ENCODE measurements at regions not wholly inside any gene's neighbourhood (a gene's known extent, or its start where the extent isn't known, plus 50 kb on each side); places are given as distances from the start of the nearest gene placed in this dataset.

- Histone ChIP-seq H3K36me3 (ENCODE audit: insufficient read depth, low read length) (no peaks in the 10 kb centered on the region), H4K20me1 (ENCODE audit: insufficient read depth, low read length) (no peaks in the 10 kb centered on the region), H3K4me3 (ENCODE audit: insufficient read depth, low read length) (peak overlapping the region; percentile 6)
These were observed 98.8 kb upstream of the PFKP start for GRCh38 chr10:2968401-2969058.

DNA sequence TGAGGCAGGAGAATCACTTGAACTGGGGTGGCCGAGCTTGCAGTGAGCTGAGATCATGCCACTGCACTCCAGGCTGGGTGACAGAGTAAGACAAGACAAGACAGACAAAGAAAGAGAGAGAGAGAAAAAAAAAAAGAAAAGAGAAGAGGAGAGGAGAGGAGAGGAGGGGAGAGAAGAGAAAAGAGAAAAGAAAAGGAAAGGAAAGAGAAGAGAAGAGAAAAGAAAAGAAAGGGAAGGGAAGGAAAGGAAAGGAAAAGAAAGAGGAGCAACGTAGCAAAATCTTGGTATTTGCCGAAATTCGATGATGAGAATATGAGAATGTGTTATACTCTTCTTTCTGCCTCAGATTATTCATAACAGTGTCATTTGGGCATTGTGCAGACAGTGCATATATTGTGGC lies 101.2 kb upstream of the PFKP start:
- H3K27me3 ChIP-seq (ENCODE audit: insufficient read depth, low read length): peaks cover 7% of the 10 kb centered on the region
- H3K79me2 ChIP-seq (ENCODE audit: insufficient read depth, low read length): no peaks in the 10 kb centered on the region
- no peak for TF ChIP-seq CTCF (IDR thresholded peaks at IDR 0.05; ENCODE audit: extremely low read depth, low read depth, low read length)
- no peak overlapping the region for H3K4me3 ChIP-seq (ENCODE audit: insufficient read depth, low read length)
- H3K9me3 ChIP-seq (ENCODE audit: low read depth, low read length): no peaks in the 10 kb centered on the region
- no peak overlapping the region for H3K27ac ChIP-seq (ENCODE audit: low read depth, low read length)
- no peak for DNase-seq (ENCODE audit: insufficient read length, low spot score, missing footprints)
- H3K4me1 ChIP-seq (ENCODE audit: insufficient read depth, low read length): peaks cover 11% of the 10 kb centered on the region
- no peak overlapping the region for H2AFZ ChIP-seq (ENCODE audit: low read length)
- H3K36me3 ChIP-seq (ENCODE audit: insufficient read depth, low read length): no peaks in the 10 kb centered on the region
- no peaks in the 10 kb centered on the region for H4K20me1 ChIP-seq (ENCODE audit: insufficient read depth, low read length)
- H3K4me2 ChIP-seq (ENCODE audit: insufficient read depth, low read length): no peak overlapping the region

More at GRCh38 chr10:2968401-2969058, 98.8 kb upstream of the PFKP start:
- H2AFZ ChIP-seq (ENCODE audit: low read length): no peak overlapping the region
- H3K79me2 ChIP-seq (ENCODE audit: insufficient read depth, low read length): no peaks in the 10 kb centered on the region
- no peak for TF ChIP-seq CTCF (IDR thresholded peaks at IDR 0.05; ENCODE audit: extremely low read depth, low read depth, low read length)
- H3K27ac ChIP-seq (ENCODE audit: low read depth, low read length): no peak overlapping the region
- H3K4me2 ChIP-seq (ENCODE audit: insufficient read depth, low read length): peak overlapping the region; percentile 54
- H3K27me3 ChIP-seq (ENCODE audit: insufficient read depth, low read length): peaks cover 7% of the 10 kb centered on the region
- peaks cover 11% of the 10 kb centered on the region for H3K4me1 ChIP-seq (ENCODE audit: insufficient read depth, low read length)
- peak; percentile 92 for DNase-seq (ENCODE audit: insufficient read length, low spot score, missing footprints)
- no peaks in the 10 kb centered on the region for H3K9me3 ChIP-seq (ENCODE audit: low read depth, low read length)

DNA sequence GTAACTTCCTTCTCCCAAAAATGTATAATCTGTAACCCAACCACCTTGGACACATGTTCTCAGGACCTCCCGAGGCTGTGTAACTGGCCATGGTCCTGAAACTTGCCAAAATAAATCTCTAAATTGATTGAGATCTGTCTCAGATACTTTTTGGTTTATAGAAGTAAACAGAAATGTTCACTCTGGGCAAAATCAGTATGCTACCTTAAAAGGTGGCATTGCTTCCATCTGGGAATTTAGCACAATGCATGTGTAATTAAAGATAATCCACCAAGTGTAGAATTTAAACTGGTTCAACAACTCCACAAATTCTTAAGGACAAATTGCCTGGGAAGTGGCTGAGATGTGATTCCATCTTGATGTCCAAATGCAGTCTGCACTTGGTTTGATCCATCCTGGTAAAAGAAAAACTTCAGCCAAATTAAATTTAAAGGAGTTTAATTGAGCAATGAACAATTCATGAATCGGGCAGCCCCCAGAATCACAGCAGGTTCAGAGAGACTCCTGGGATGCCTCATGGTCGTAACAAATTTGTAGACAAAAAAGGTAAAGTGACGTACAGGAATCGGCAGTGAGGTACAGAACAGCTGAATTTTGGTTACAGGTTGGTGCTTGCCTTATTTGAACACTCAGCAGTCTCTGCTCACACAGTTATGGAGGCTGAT lies 102.6 kb upstream of the PFKP start:
- Histone ChIP-seq H3K4me1 (ENCODE audit: insufficient read depth, low read length) (peaks cover 11% of the 10 kb centered on the region), H3K4me3 (ENCODE audit: insufficient read depth, low read length) (no peak overlapping the region), H3K79me2 (ENCODE audit: insufficient read depth, low read length) (no peaks in the 10 kb centered on the region), H3K27me3 (ENCODE audit: insufficient read depth, low read length) (peaks cover 7% of the 10 kb centered on the region), H2AFZ (ENCODE audit: low read length) (no peak overlapping the region), H3K4me2 (ENCODE audit: insufficient read depth, low read length) (no peak overlapping the region), H3K27ac (ENCODE audit: low read depth, low read length) (no peak overlapping the region), H3K36me3 (ENCODE audit: insufficient read depth, low read length) (no peaks in the 10 kb centered on the region), H3K9me3 (ENCODE audit: low read depth, low read length) (no peaks in the 10 kb centered on the region), H4K20me1 (ENCODE audit: insufficient read depth, low read length) (no peaks in the 10 kb centered on the region)
- TF ChIP-seq CTCF (IDR thresholded peaks at IDR 0.05; ENCODE audit: extremely low read depth, low read depth, low read length): no peak
- no peak for DNase-seq (ENCODE audit: insufficient read length, low spot score, missing footprints)

DNA sequence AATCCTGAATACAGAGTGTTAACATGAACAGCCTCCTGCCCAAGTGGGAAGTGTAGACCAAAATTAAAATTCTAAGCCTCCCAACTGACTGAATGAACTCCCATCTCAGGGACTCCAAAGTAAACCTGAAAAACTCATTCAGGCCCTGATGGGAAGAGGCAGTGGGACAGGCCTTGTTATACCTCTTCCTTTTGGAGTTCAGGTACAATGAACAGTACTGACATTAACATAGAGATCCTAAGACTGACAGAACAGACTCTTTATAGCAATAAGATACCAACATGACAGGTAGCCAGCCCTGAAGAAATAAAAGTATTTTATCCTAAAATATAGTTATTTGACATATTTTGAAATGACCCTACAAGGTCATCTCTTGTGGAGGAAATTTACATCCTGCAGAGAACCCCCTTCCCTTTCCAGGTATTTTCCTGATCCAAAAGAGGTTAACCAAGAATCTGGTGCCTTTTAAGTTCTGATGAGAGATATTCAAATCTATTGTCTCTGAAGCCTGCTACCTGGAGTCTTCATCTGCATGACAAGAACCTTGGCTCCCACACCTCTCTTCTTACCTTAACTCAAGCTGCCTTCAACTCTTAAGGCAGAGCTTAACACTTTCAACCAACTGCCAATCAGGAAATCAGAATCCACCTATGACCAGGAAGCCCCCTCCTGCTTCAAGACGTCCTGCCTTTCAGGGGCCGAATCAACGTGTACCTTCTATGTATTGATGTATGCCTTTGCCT lies 103.3 kb upstream of the PFKP start:
- no peaks in the 10 kb centered on the region for H3K36me3 ChIP-seq (ENCODE audit: insufficient read depth, low read length)
- H3K4me1 ChIP-seq (ENCODE audit: insufficient read depth, low read length): peaks cover 10% of the 10 kb centered on the region
- no peaks in the 10 kb centered on the region for H4K20me1 ChIP-seq (ENCODE audit: insufficient read depth, low read length)
- H3K79me2 ChIP-seq (ENCODE audit: insufficient read depth, low read length): no peaks in the 10 kb centered on the region
- H2AFZ ChIP-seq (ENCODE audit: low read length): no peak overlapping the region
- no peak overlapping the region for H3K27ac ChIP-seq (ENCODE audit: low read depth, low read length)
- TF ChIP-seq CTCF (IDR thresholded peaks at IDR 0.05; ENCODE audit: extremely low read depth, low read depth, low read length): no peak
- no peak overlapping the region for H3K4me3 ChIP-seq (ENCODE audit: insufficient read depth, low read length)
- no peak for DNase-seq (ENCODE audit: insufficient read length, low spot score, missing footprints)
- H3K9me3 ChIP-seq (ENCODE audit: low read depth, low read length): no peaks in the 10 kb centered on the region
- H3K4me2 ChIP-seq (ENCODE audit: insufficient read depth, low read length): no peak overlapping the region
- peaks cover 7% of the 10 kb centered on the region for H3K27me3 ChIP-seq (ENCODE audit: insufficient read depth, low read length)

Data from osteoblast (primary cell).